ENCODE measurements at regions not wholly inside any gene's neighbourhood (a gene's known extent, or its start where the extent isn't known, plus 50 kb on each side); places are given as distances from the start of the nearest gene placed in this dataset.

GRCh38 chr2:94939349-94939748 lies 68.1 kb downstream of the TEKT4 start:
- ChIA-PET CTCF (no interaction called here), RAD21 (ENCODE audit: low non-redundant PET in 1 of 2, low total read pairs in 2 of 2, uncharacterized antibody in 2 of 2, unreplicated experiment in 2 of 2) (no interaction called here), POLR2A (no interaction called here)
- Histone ChIP-seq H3K9me3 (ENCODE audit: control insufficient read depth in 1 of 2, insufficient read depth in 1 of 2, low read depth in 1 of 2, low read length in 2 of 2) (no peaks in the 10 kb centered on the region), H3K27ac (ENCODE audit: low read depth, low read length) (no peak overlapping the region), H3K9me2 (ENCODE audit: insufficient read depth) (no peaks in the 10 kb centered on the region), H3K4me1 (ENCODE audit: control insufficient read depth in 1 of 2, insufficient read depth in 2 of 2, low read length in 2 of 2) (no peaks in the 10 kb centered on the region), H3K36me3 (ENCODE audit: control insufficient read depth in 1 of 2, insufficient read depth in 2 of 2, low read length in 2 of 2) (no peaks in the 10 kb centered on the region), H3K79me2 (ENCODE audit: insufficient read depth, low read length) (no peaks in the 10 kb centered on the region), H4K20me1 (ENCODE audit: insufficient read depth) (no peaks in the 10 kb centered on the region), H2AFZ (ENCODE audit: low read depth, low read length, poor library complexity, severe bottlenecking) (no peak overlapping the region), H3K4me3 (replicated peaks in 1 of 2; ENCODE audit: low read depth in 1 of 2, low read length in 2 of 2) (no peak overlapping the region), H3K4me2 (ENCODE audit: low read length) (no peak overlapping the region), H3K9ac (ENCODE audit: low read length) (no peak overlapping the region), H3K27me3 (ENCODE audit: insufficient read depth, low read length) (peaks cover 78% of the 10 kb centered on the region)
- intact Hi-C loops (cut with micrococcal nuclease) = no loop called here
- BruUV-seq (replicated peaks) = no TSS peak
- TF ChIP-seq EGR1 (IDR thresholded peaks at IDR 0.05; ENCODE audit: low read depth) = no peak
- TF ChIP-seq SP1 (IDR thresholded peaks at IDR 0.05; ENCODE audit: low read depth) = no peak
- no peak for TF ChIP-seq ELF1 (IDR thresholded peaks at IDR 0.05; ENCODE audit: borderline replicate concordance, low read depth)
- TF ChIP-seq CEBPB (IDR thresholded peaks at IDR 0.05; ENCODE audit: low read depth) = no peak
- no peak for TF ChIP-seq ATF3 (IDR thresholded peaks at IDR 0.05)
- no peak for TF ChIP-seq SIN3A (IDR thresholded peaks at IDR 0.05; ENCODE audit: low read depth)
- no peak for TF ChIP-seq POLR2AphosphoS5 (IDR thresholded peaks at IDR 0.05; ENCODE audit: low read depth, low read length)
- TF ChIP-seq YY1 (IDR thresholded peaks at IDR 0.05; ENCODE audit: extremely low read depth, insufficient replicate concordance, low read depth, low read length) = no peak
- TF ChIP-seq REST (IDR thresholded peaks at IDR 0.05; ENCODE audit: low read depth) = no peak
- TF ChIP-seq JUND (IDR thresholded peaks at IDR 0.05) = no peak
- TF ChIP-seq ZFX (IDR thresholded peaks at IDR 0.05) = no peak
- no peak for TF ChIP-seq RAD21 (IDR thresholded peaks at IDR 0.05; ENCODE audit: low read depth)
- no peak for TF ChIP-seq TCF7L2 (IDR thresholded peaks at IDR 0.05; ENCODE audit: borderline replicate concordance, extremely low read depth, insufficient read depth, insufficient read length)
- no peak for TF ChIP-seq ZNF274 (IDR thresholded peaks at IDR 0.05; ENCODE audit: low read depth, low read length)
- DNase-seq (ENCODE audit: low read depth, low spot score) (no peak), ATAC-seq (no peak)
